GM20431 (cell line): ENCODE measurements at regions not wholly inside any gene's neighbourhood (a gene's known extent, or its start where the extent isn't known, plus 50 kb on each side); places are given as distances from the start of the nearest gene placed in this dataset.
"Not testable (repeated sequence)": the region's sequence is repeated elsewhere in the genome, so short reads cannot be mapped to it uniquely, and the experiment has no call there.

Experiments used
- in situ Hi-C: fragments of 300-500 bp; cut with MseI, MboI; formaldehyde crosslinking; loops from one replicate; pipeline ENCODE4 v1.15.0; 2020; ENCODE audit warnings: low sequenced_read_pairs; ENCODE audit not compliant: unreplicated experiment

GRCh38 chr7:56474271-56474670 lies 358.1 kb upstream of the NUPR2 start:
- in situ Hi-C loops = no loop called here

GRCh38 chr7:56471811-56472210 lies 355.6 kb upstream of the NUPR2 start:
- in situ Hi-C loops = no loop called here

GRCh38 chr7:56466607-56467525 lies 350.6 kb upstream of the NUPR2 start:
- in situ Hi-C loops = not testable (repeated sequence)

- in situ Hi-C loops = no loop called here
Measured at GRCh38 chr7:56449762-56450161, 333.5 kb upstream of the NUPR2 start.

- in situ Hi-C loops = no loop called here
Measured at GRCh38 chr7:56447864-56448693, 331.9 kb upstream of the NUPR2 start.

- in situ Hi-C loops = not testable (repeated sequence)
Measured at GRCh38 chr7:56420528-56420927, 304.3 kb upstream of the NUPR2 start.

GRCh38 chr7:56375173-56375572 lies 259.0 kb upstream of the NUPR2 start:
- in situ Hi-C loops = no loop called here

- in situ Hi-C loops = not testable (repeated sequence)
Measured at GRCh38 chr7:56374666-56375065, 258.4 kb upstream of the NUPR2 start.

- in situ Hi-C loops = not testable (repeated sequence)
Measured at GRCh38 chr7:56373314-56373713, 257.1 kb upstream of the NUPR2 start.

- in situ Hi-C loops = not testable (repeated sequence)
Measured at GRCh38 chr7:56371792-56372191, 255.6 kb upstream of the NUPR2 start.

- in situ Hi-C loops = not testable (repeated sequence)
Measured at GRCh38 chr7:56370208-56370872, 254.1 kb upstream of the NUPR2 start.

- in situ Hi-C loops = not testable (repeated sequence)
Measured at GRCh38 chr7:56367914-56368313, 251.7 kb upstream of the NUPR2 start.

- in situ Hi-C loops = not testable (repeated sequence)
Measured at GRCh38 chr7:56367411-56367810, 251.2 kb upstream of the NUPR2 start.

- in situ Hi-C loops = not testable (repeated sequence)
Measured at GRCh38 chr7:56366701-56367100, 250.5 kb upstream of the NUPR2 start.

- in situ Hi-C loops = not testable (repeated sequence)
Measured at GRCh38 chr7:56352576-56352975, 236.4 kb upstream of the NUPR2 start.

GRCh38 chr7:56351181-56351580 lies 235.0 kb upstream of the NUPR2 start:
- in situ Hi-C loops = not testable (repeated sequence)

- in situ Hi-C loops = not testable (repeated sequence)
Measured at GRCh38 chr7:56348311-56348710, 232.1 kb upstream of the NUPR2 start.

- in situ Hi-C loops = not testable (repeated sequence)
Measured at GRCh38 chr7:56328327-56328726, 212.1 kb upstream of the NUPR2 start.

GRCh38 chr7:56290548-56290947 lies 174.3 kb upstream of the NUPR2 start:
- in situ Hi-C loops = no loop called here

GRCh38 chr7:56287429-56288138 lies 171.4 kb upstream of the NUPR2 start:
- in situ Hi-C loops = no loop called here
